IMR-90 (cell line): ENCODE measurements at regions not wholly inside any gene's neighbourhood (a gene's known extent, or its start where the extent isn't known, plus 50 kb on each side); places are given as distances from the start of the nearest gene placed in this dataset.

Experiments used
- ATAC-seq: fragments of 200-7000 bp; cut with Tn5 transposase; 2 replicates; pipeline ENCODE4 v1.9.1; 2020; ENCODE audit warnings: low read depth, mild to moderate bottlenecking, moderate library complexity
- BruUV-seq: library from RNA; stranded (reverse); fragments of 400-500 nt; replicated peaks from 2 replicates; lab custom pipeline; 2021; lab: Mats Ljungman, UMichigan
- CTCF ChIA-PET: fragments of 300-600 bp; formaldehyde crosslinking; extraction: SDS; loops from one replicate; lab custom pipeline; 2021; ENCODE audit warnings: antibody characterized with exemption; lab: Yijun Ruan, JAX
- POLR2A ChIA-PET: fragments of 300-600 bp; sonication (Branson Sonifier 250); formaldehyde crosslinking; loops from one replicate; lab custom pipeline; 2022; ENCODE audit warnings: antibody characterized with exemption; ENCODE audit not compliant: unreplicated experiment; lab: Charles Lee
- DNase-seq: peaks from one replicate; pipeline ENCODE4 v3.0.0; 2013
- H2AFZ ChIP-seq: replicated peaks from 2 replicates; pipeline ENCODE3; 2013; ENCODE audit warnings: low read length, mild to moderate bottlenecking; ENCODE audit not compliant: poor library complexity
- H2AK5ac ChIP-seq: 2 replicates; pipeline ENCODE4 v1.6.1; 2013; ENCODE audit warnings: low read depth, low read length, inconsistent platforms
- H2AK9ac ChIP-seq: replicated peaks from 2 replicates; pipeline ENCODE3; 2013; ENCODE audit warnings: mild to moderate bottlenecking, low read depth, low read length, moderate library complexity; ENCODE audit not compliant: poor library complexity
- H2BK120ac ChIP-seq: 2 replicates; pipeline ENCODE4 v1.6.1; 2013; ENCODE audit warnings: low read depth, low read length, inconsistent platforms
- H2BK15ac ChIP-seq: 3 replicates; pipeline ENCODE4 v1.6.1; 2013; ENCODE audit warnings: low read depth, low read length, inconsistent platforms
- H2BK20ac ChIP-seq: 2 replicates; pipeline ENCODE4 v1.6.1; 2013; ENCODE audit warnings: low read depth, mild to moderate bottlenecking, inconsistent platforms, low read length, moderate library complexity
- H2BK5ac ChIP-seq: 2 replicates; pipeline ENCODE4 v1.6.1; 2013; ENCODE audit warnings: mild to moderate bottlenecking, low read depth, low read length, inconsistent platforms; ENCODE audit not compliant: poor library complexity, severe bottlenecking
- H3K14ac ChIP-seq: replicated peaks from 2 replicates; pipeline ENCODE4 v1.6.1; 2013; ENCODE audit warnings: low read depth, low read length, inconsistent platforms
- H3K18ac ChIP-seq: 2 replicates; pipeline ENCODE4 v1.6.1; 2013; ENCODE audit warnings: low read depth, low read length, control low read depth
- H3K23ac ChIP-seq: 2 replicates; pipeline ENCODE4 v1.6.1; 2013; ENCODE audit warnings: low read depth, low read length, inconsistent platforms
- H3K27ac ChIP-seq: 2 replicates; pipeline ENCODE4 v1.5.1; 2013; ENCODE audit warnings: mild to moderate bottlenecking, control low read depth, low read length; ENCODE audit not compliant: insufficient read depth
- H3K27me3 ChIP-seq: 2 replicates; pipeline ENCODE4 v1.6.1; 2013; ENCODE audit warnings: low read length; ENCODE audit not compliant: control insufficient read depth, insufficient read depth
- H3K36me3 ChIP-seq: 2 replicates; pipeline ENCODE4 v1.6.1; 2013; ENCODE audit warnings: low read length, mixed read lengths; ENCODE audit not compliant: control insufficient read depth, insufficient read depth
- H3K4ac ChIP-seq: 2 replicates; pipeline ENCODE4 v1.6.1; 2013; ENCODE audit warnings: low read depth, low read length, inconsistent platforms
- H3K4me1 ChIP-seq: 2 replicates; pipeline ENCODE4 v1.6.1; 2013; ENCODE audit warnings: low read length, mixed read lengths; ENCODE audit not compliant: control insufficient read depth, insufficient read depth
- H3K4me2 ChIP-seq: 2 replicates; pipeline ENCODE4 v1.6.1; 2013; ENCODE audit warnings: low read depth, mild to moderate bottlenecking, control low read depth, low read length, moderate library complexity
- H3K4me3 ChIP-seq: 2 replicates; pipeline ENCODE4 v1.5.1; 2013; ENCODE audit warnings: low read depth, mild to moderate bottlenecking, control low read depth, low read length, moderate library complexity; ENCODE audit not compliant: insufficient read depth
- H3K56ac ChIP-seq: 2 replicates; pipeline ENCODE4 v1.6.1; 2013; ENCODE audit warnings: low read length, inconsistent platforms; ENCODE audit not compliant: insufficient read depth; ENCODE audit errors: extremely low read depth
- H3K79me1 ChIP-seq, 2 experiments: 2 replicates each; pipeline ENCODE4 v1.6.1; 2013; ENCODE audit warnings: low read length in 2 of 2, inconsistent platforms in 1 of 2, low read depth in 1 of 2
- H3K9ac ChIP-seq: 2 replicates; pipeline ENCODE4 v1.6.1; 2013; ENCODE audit warnings: low read depth, low read length, control low read depth
- H3K9me1 ChIP-seq: 2 replicates; pipeline ENCODE4 v1.6.1; 2013; ENCODE audit warnings: low read length, inconsistent platforms; ENCODE audit not compliant: insufficient read depth
- H3K9me3 ChIP-seq: 2 replicates; pipeline ENCODE4 v1.6.1; 2013; ENCODE audit warnings: low read length; ENCODE audit not compliant: control insufficient read depth, insufficient read depth
- H4K20me1 ChIP-seq: 2 replicates; pipeline ENCODE4 v1.6.1; 2013; ENCODE audit warnings: low read length, inconsistent platforms; ENCODE audit not compliant: insufficient read depth
- H4K5ac ChIP-seq: 2 replicates; pipeline ENCODE4 v1.6.1; 2013; ENCODE audit warnings: mild to moderate bottlenecking, low read depth, low read length, control low read depth
- H4K8ac ChIP-seq, 2 experiments: 2 replicates each; pipeline ENCODE4 v1.6.1; 2013; ENCODE audit warnings: low read depth in 2 of 2, low read length in 2 of 2, control low read depth in 1 of 2, inconsistent platforms in 1 of 2
- H4K91ac ChIP-seq: 2 replicates; pipeline ENCODE4 v1.6.1; 2013; ENCODE audit warnings: low read depth, low read length, inconsistent platforms; ENCODE audit not compliant: insufficient read depth
- BHLHE40 ChIP-seq: fragments of 150-350 bp; IDR thresholded peaks from 2 replicates; pipeline ENCODE4 v1.6.1; 2016; ENCODE audit warnings: mild to moderate bottlenecking, low read depth, low read length
- CEBPB ChIP-seq: IDR thresholded peaks from 2 replicates; pipeline ENCODE4 v1.6.1; 2012; ENCODE audit warnings: low read depth, low read length, improper control_type of control experiment
- FOS ChIP-seq: fragments of 150-350 bp; IDR thresholded peaks from 2 replicates; pipeline ENCODE4 v1.6.1; 2016; ENCODE audit warnings: low read depth, low read length
- MAZ ChIP-seq: IDR thresholded peaks from 2 replicates; pipeline ENCODE4 v1.6.1; 2012; ENCODE audit warnings: low read depth, mild to moderate bottlenecking, low read length, improper control_type of control experiment, moderate library complexity, borderline replicate concordance
- WGBS, 2 experiments: methylation state at CpG; one replicate each; pipeline versions ENCODE4 v1.1.5 to v1.1.7; 2013; ENCODE audit warnings: missing lambda C conversion rate in 2 of 2; ENCODE audit not compliant: insufficient read length in 1 of 2; ENCODE audit errors: extremely low coverage in 2 of 2; 5-methylcytosine and 5-hydroxymethylcytosine counted together
- dilution Hi-C: fragments of 300-500 bp; cut with HindIII; formaldehyde crosslinking; loops from one replicate; pipeline ENCODE4 v1.14.3; 2018; ENCODE audit warnings: low sequenced_read_pairs; ENCODE audit not compliant: unreplicated experiment
- in situ Hi-C: fragments of 300-500 bp; cut with MboI; formaldehyde crosslinking; loops from 3 replicates; pipeline ENCODE4 v1.14.3; 2019; ENCODE audit warnings: low sequenced_read_pairs, inconsistent platforms, mixed read lengths
- intact Hi-C: fragments of 100-400 bp; cut with micrococcal nuclease; formaldehyde crosslinking; loops from 2 replicates; pipeline ENCODE4 v1.10.0; 2022

DNA sequence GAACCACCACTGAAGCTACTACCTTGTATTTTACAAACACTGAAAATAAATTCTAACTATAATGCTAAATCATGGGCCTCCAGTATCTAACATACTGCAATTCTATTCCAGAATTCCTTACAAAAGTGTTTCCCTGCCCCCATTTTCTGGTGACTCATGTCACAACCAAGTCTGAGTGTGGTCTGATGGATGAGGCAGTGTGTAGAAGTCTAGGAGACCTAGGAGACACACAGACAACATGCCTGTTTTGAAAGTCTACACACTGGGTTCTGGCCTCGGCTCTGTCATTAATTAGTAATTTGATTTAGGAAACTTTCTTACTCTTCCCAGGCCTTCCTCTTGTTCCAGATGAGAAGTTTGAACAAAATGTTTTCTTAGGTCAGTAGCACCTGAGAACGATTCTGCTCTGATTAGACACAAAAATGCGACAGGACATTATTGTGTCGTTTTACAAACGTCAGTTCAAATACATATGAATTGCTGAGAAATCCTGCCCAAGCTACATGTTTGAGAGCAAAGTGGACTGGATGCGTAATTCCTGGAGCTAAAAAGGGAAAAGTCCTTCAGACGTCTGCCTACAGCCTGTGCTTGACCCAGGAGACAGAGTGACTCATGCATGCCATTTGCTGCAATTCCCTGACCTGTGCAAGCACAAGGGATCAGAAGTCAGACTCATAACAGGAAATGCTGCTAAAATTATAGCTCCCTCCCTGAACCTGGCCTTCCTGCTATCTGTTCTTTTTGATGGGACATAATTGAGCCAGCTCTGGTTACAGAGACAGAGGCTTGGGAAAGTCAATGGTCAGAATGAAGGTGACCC, 494.4 kb downstream of the SOX11 start:
- intact Hi-C loops (loop anchor here (10.0 kb wide), 1 partner anchor 588 kb away; no protein-coding TSS in a partner anchor), dilution Hi-C loops (no loop called here), in situ Hi-C loops (no loop called here)
- Histone ChIP-seq H4K91ac (peak overlapping the region; percentile 14), H2AFZ (peak overlapping the region; percentile 2), H3K4me2 (peak overlapping the region; percentile 47), H3K79me1 (no peaks in the 10 kb centered on the region), H3K36me3 (no peaks in the 10 kb centered on the region), H3K9ac (no peak overlapping the region), H3K14ac (peak overlapping the region; percentile 49), H2AK9ac (no peak overlapping the region), H3K9me3 (no peaks in the 10 kb centered on the region), H2BK15ac (no peak overlapping the region), H3K4me3 (no peak overlapping the region), H3K4ac (peak overlapping the region; percentile 17; the same call in 1 of the 2 replicates), H3K27ac (peak overlapping the region; percentile 41; the same call in 1 of the 2 replicates), H4K8ac (no peak overlapping the region), H2AK5ac (no peak overlapping the region), H3K18ac (peak overlapping the region; percentile 28; the same call in 1 of the 2 replicates), H4K5ac (no peak overlapping the region; the same call in 1 of the 2 replicates), H3K9me1 (peaks cover 2% of the 10 kb centered on the region; the same call in 1 of the 2 replicates), H2BK5ac (peak overlapping the region; percentile 88), H2BK20ac (peak overlapping the region; percentile 49; the same call in 1 of the 2 replicates), H3K4me1 (peaks cover 11% of the 10 kb centered on the region), H3K23ac (peak overlapping the region; percentile 20; the same call in 1 of the 2 replicates), H3K56ac (peak overlapping the region; percentile 44; the same call in 1 of the 2 replicates), H3K27me3 (no peaks in the 10 kb centered on the region), H2BK120ac (peak overlapping the region; percentile 47; the same call in 1 of the 2 replicates), H4K20me1 (no peaks in the 10 kb centered on the region)
- WGBS, 2 experiments: 13% methylated on average over 4 of the region's 7 CpGs; no CpG with 5 or more reads in 1 of the 2 experiments
- ChIA-PET POLR2A (no interaction called here), CTCF (interaction anchor here (0.6 kb wide), 1 partner anchor 26 kb away, joined by 6 read pairs; no protein-coding TSS in a partner anchor)
- no TSS peak for BruUV-seq
- ATAC-seq (peak; percentile 92), DNase-seq (peak; percentile 87)
- TF ChIP-seq MAZ: no peak
- TF ChIP-seq FOS: peak; percentile 74
- peak; percentile 63 for TF ChIP-seq CEBPB
- peak; percentile 27; the same call in 1 of the 2 replicates for TF ChIP-seq BHLHE40
